ENCODE measurements at regions not wholly inside any gene's neighbourhood (a gene's known extent, or its start where the extent isn't known, plus 50 kb on each side); places are given as distances from the start of the nearest gene placed in this dataset.

DNA sequence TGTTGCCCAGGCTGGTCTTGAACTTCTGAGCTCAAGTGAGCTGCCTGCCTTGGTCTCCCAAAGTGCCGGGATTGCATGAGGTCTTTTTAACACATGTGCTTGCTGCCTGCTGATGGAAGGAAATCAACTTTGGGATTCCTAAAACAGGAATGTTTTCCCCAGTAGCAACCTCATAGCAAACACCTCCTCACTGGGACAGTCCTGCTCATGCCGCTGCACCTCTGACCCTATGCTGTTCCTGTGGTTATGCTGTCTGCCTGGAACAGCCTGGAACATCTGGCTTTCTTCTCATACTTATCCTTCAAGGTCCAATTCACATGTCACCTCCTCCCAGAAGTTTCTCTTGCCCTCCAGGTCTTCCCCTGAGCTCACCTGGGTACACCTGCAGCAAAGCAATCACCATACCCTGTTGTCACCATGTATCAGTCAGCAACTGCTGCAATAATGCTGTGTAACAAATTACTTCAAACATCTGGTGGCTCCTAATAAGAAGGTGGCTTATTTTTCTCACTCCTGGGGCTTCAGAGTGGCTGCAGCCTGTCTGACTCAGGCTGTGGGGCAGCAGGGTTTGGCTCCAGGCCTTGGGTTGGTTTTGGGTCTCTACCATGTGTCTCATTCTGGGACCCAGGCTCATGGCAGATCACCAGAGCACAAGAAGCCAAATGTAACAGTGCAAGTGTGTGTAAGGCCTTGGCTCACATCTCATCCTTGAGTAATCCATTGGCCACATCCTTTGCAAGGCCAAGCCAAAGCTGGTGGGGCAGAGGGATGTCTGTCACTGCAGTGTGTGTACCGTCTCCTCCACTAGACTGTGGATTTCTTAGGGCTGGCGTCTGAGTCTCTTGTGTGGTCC lies 59.4 kb upstream of the SORCS2 start (continued):
- no peak for TF ChIP-seq CEBPB (IDR thresholded peaks at IDR 0.05; ENCODE audit: borderline replicate concordance in 1 of 2, low read depth in 2 of 2, low read length in 2 of 2)
- no peak for TF ChIP-seq ATF7 (IDR thresholded peaks at IDR 0.05; ENCODE audit: low read depth)
- no peak for TF ChIP-seq ZBED1 (IDR thresholded peaks at IDR 0.05; ENCODE audit: borderline replicate concordance)
- no peak for TF ChIP-seq CREB1 (IDR thresholded peaks at IDR 0.05; ENCODE audit: low read depth)
- TF ChIP-seq, protein P1, sequence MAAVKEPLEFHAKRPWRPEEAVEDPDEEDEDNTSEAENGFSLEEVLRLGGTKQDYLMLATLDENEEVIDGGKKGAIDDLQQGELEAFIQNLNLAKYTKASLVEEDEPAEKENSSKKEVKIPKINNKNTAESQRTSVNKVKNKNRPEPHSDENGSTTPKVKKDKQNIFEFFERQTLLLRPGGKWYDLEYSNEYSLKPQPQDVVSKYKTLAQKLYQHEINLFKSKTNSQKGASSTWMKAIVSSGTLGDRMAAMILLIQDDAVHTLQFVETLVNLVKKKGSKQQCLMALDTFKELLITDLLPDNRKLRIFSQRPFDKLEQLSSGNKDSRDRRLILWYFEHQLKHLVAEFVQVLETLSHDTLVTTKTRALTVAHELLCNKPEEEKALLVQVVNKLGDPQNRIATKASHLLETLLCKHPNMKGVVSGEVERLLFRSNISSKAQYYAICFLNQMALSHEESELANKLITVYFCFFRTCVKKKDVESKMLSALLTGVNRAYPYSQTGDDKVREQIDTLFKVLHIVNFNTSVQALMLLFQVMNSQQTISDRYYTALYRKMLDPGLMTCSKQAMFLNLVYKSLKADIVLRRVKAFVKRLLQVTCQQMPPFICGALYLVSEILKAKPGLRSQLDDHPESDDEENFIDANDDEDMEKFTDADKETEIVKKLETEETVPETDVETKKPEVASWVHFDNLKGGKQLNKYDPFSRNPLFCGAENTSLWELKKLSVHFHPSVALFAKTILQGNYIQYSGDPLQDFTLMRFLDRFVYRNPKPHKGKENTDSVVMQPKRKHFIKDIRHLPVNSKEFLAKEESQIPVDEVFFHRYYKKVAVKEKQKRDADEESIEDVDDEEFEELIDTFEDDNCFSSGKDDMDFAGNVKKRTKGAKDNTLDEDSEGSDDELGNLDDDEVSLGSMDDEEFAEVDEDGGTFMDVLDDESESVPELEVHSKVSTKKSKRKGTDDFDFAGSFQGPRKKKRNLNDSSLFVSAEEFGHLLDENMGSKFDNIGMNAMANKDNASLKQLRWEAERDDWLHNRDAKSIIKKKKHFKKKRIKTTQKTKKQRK (IDR thresholded peaks at IDR 0.05; ENCODE audit: low read depth, low read length): no peak
- no peak for TF ChIP-seq SMC3 (IDR thresholded peaks at IDR 0.05; ENCODE audit: borderline replicate concordance, low read length)
- no peak for TF ChIP-seq ZZZ3 (IDR thresholded peaks at IDR 0.05; ENCODE audit: control insufficient read depth, insufficient read length, low read depth)
- no peak for TF ChIP-seq NFXL1 (IDR thresholded peaks at IDR 0.05; ENCODE audit: borderline replicate concordance)

DNA sequence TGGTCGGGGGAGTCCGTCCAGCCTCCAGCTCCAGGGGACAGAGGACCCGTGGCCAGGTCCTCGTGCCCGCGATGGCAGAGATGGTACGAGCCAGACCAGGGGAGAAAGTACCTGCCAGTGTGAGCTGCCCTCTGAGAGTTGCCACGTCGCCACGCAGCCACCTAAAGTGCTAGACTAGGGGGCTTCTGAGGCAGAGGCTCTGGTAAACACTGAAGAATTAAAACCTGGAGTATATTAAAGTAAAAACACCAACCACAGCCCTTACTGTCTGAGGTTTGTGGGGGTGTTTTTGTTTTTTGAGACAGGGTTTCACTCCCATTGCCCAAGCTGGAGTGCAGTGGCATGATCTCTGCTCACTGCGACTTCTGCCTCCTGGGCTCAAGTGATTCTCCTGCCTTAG lies 60.1 kb upstream of the SORCS2 start:
- H3K9ac ChIP-seq (ENCODE audit: control insufficient read depth, insufficient read depth, low read length): no peak overlapping the region
- no peak overlapping the region for H3K27ac ChIP-seq (ENCODE audit: control insufficient read depth, insufficient read depth)
- ATAC-seq (no peak), DNase-seq (ENCODE audit: low read depth, low spot score) (no peak), FAIRE-seq (no peak)
- intact Hi-C loops (cut with micrococcal nuclease; ENCODE audit: unreplicated experiment): no loop called here
- no peak overlapping the region for H2AFZ ChIP-seq (ENCODE audit: control insufficient read depth, low read depth, low read length)
- SMC1A ChIA-PET (ENCODE audit: uncharacterized antibody, unreplicated experiment): no interaction called here
- H3K9me3 ChIP-seq (replicated peaks; ENCODE audit: control insufficient read depth, insufficient read depth, low read length): no peaks in the 10 kb centered on the region; the same call in 2 of the 3 replicates
- CTCF ChIA-PET: no interaction called here
- H3K79me2 ChIP-seq (ENCODE audit: control insufficient read depth, insufficient read depth, low read length): no peaks in the 10 kb centered on the region
- in situ Hi-C loops (cut with MboI): no loop called here
- H3K36me3 ChIP-seq (ENCODE audit: control insufficient read depth in 2 of 2, insufficient read depth in 2 of 2, low read length in 1 of 2): no peaks in the 10 kb centered on the region
- H3K4me2 ChIP-seq (ENCODE audit: control insufficient read depth, insufficient read depth): no peak overlapping the region
- H3K4me3 ChIP-seq: no peak overlapping the region
- RAD21 ChIA-PET (ENCODE audit: unreplicated experiment): no interaction called here
- no TSS peak for BruUV-seq (replicated peaks)
- H3K27me3 ChIP-seq (replicated peaks in 1 of 2; ENCODE audit: control insufficient read depth in 2 of 2, insufficient read depth in 2 of 2, low read length in 1 of 2): no peaks in the 10 kb centered on the region
- POLR2A ChIA-PET: no interaction called here
- H4K20me1 ChIP-seq (ENCODE audit: control insufficient read depth, insufficient read depth): no peaks in the 10 kb centered on the region
- WGBS (ENCODE audit: insufficient coverage, insufficient replicate concordance, low lambda C conversion rate, missing lambda C conversion rate): 76% methylated on average over 10 of the region's 11 CpGs
- no peaks in the 10 kb centered on the region for H3K4me1 ChIP-seq (ENCODE audit: control insufficient read depth, insufficient read depth, low read length)
- no peak for TF ChIP-seq POLR2AphosphoS2 (IDR thresholded peaks at IDR 0.05; ENCODE audit: low read depth, low read length)
- TF ChIP-seq, protein P2, sequence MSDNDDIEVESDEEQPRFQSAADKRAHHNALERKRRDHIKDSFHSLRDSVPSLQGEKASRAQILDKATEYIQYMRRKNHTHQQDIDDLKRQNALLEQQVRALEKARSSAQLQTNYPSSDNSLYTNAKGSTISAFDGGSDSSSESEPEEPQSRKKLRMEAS (IDR thresholded peaks at IDR 0.05; ENCODE audit: low read depth, low read length): no peak
- TF ChIP-seq, protein P3, sequence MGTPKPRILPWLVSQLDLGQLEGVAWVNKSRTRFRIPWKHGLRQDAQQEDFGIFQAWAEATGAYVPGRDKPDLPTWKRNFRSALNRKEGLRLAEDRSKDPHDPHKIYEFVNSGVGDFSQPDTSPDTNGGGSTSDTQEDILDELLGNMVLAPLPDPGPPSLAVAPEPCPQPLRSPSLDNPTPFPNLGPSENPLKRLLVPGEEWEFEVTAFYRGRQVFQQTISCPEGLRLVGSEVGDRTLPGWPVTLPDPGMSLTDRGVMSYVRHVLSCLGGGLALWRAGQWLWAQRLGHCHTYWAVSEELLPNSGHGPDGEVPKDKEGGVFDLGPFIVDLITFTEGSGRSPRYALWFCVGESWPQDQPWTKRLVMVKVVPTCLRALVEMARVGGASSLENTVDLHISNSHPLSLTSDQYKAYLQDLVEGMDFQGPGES (IDR thresholded peaks at IDR 0.05): no peak
- TF ChIP-seq HDGF (IDR thresholded peaks at IDR 0.05): no peak
- no peak for TF ChIP-seq BCL11A (IDR thresholded peaks at IDR 0.05; ENCODE audit: low read depth, low read length)
- TF ChIP-seq, protein P4, sequence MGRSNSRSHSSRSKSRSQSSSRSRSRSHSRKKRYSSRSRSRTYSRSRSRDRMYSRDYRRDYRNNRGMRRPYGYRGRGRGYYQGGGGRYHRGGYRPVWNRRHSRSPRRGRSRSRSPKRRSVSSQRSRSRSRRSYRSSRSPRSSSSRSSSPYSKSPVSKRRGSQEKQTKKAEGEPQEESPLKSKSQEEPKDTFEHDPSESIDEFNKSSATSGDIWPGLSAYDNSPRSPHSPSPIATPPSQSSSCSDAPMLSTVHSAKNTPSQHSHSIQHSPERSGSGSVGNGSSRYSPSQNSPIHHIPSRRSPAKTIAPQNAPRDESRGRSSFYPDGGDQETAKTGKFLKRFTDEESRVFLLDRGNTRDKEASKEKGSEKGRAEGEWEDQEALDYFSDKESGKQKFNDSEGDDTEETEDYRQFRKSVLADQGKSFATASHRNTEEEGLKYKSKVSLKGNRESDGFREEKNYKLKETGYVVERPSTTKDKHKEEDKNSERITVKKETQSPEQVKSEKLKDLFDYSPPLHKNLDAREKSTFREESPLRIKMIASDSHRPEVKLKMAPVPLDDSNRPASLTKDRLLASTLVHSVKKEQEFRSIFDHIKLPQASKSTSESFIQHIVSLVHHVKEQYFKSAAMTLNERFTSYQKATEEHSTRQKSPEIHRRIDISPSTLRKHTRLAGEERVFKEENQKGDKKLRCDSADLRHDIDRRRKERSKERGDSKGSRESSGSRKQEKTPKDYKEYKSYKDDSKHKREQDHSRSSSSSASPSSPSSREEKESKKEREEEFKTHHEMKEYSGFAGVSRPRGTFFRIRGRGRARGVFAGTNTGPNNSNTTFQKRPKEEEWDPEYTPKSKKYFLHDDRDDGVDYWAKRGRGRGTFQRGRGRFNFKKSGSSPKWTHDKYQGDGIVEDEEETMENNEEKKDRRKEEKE (IDR thresholded peaks at IDR 0.05): no peak
- no peak for TF ChIP-seq EGR1 (IDR thresholded peaks at IDR 0.05; ENCODE audit: borderline replicate concordance in 1 of 2, low read depth in 2 of 2, low read length in 2 of 2)

All from GM12878 (cell line).